K562 (cell line): ENCODE measurements at regions not wholly inside any gene's neighbourhood (a gene's known extent, or its start where the extent isn't known, plus 50 kb on each side); places are given as distances from the start of the nearest gene placed in this dataset.

ENCODE experiments used
- ATAC-seq: fragments of 200-7000 bp; cut with Tn5 transposase; 3 replicates; pipeline ENCODE4 v1.9.1; 2020; ENCODE audit warnings: moderate library complexity
- BruUV-seq: library from RNA; stranded (reverse); fragments of 400-500 nt; replicated peaks from 2 replicates; lab custom pipeline; 2021; lab: Mats Ljungman, UMichigan
- CTCF ChIA-PET: fragments of 300-600 bp; formaldehyde crosslinking; extraction: SDS; loops from one replicate; lab custom pipeline; 2021; ENCODE audit warnings: low intra/inter-chr PET ratio; lab: Yijun Ruan, JAX
- POLR2A ChIA-PET: fragments of 300-600, 350-650 bp; sonication (Branson Sonifier 250); formaldehyde crosslinking; extraction: SDS; loops from one replicate; lab custom pipeline; 2021; ENCODE audit warnings: antibody characterized with exemption, inconsistent platforms; lab: Yijun Ruan, JAX
- DNase-seq, 4 experiments: peaks; one replicate each; pipeline versions ENCODE4 v3.0.0 to v3.0.0-alpha.2; 2011 to 2018; ENCODE audit warnings: low spot score in 3 of 4, mixed read lengths in 3 of 4; ENCODE audit errors: extremely low read depth in 1 of 4
- FAIRE-seq: peaks from 2 replicates; lab custom pipeline; 2011; peaks lifted over from hg19 to GRCh38; lab: Jason Lieb, UNC
- H2AFZ ChIP-seq: 2 replicates; pipeline ENCODE4 v1.6.0; 2011; ENCODE audit warnings: low read depth, low read length, control low read depth, inconsistent platforms
- H3K27ac ChIP-seq: fragments of 200-600 bp; 3 replicates; pipeline ENCODE4 v1.8.0; 2011; ENCODE audit warnings: low read depth, mild to moderate bottlenecking, control low read depth, inconsistent platforms, low read length, moderate library complexity, mixed read lengths; ENCODE audit errors: extremely low read depth
- H3K27me3 ChIP-seq, 2 experiments: fragments of 300-600 bp in 1 of 2; 2 replicates in 1 of 2; 3 replicates in 1 of 2; pipeline versions ENCODE4 v1.6.0 to v1.8.0; 2011; ENCODE audit warnings: inconsistent platforms in 2 of 2, low read length in 2 of 2, mild to moderate bottlenecking in 1 of 2, mixed read lengths in 1 of 2, moderate library complexity in 1 of 2; ENCODE audit not compliant: control insufficient read depth in 2 of 2, insufficient read depth in 2 of 2
- H3K36me3 ChIP-seq: fragments of 300-600 bp; 3 replicates; pipeline ENCODE4 v1.8.0; 2011; ENCODE audit warnings: mild to moderate bottlenecking, low read length, inconsistent platforms; ENCODE audit not compliant: control insufficient read depth, insufficient read depth
- H3K4me1 ChIP-seq, 2 experiments: fragments of 200-600 bp in 1 of 2; replicated peaks in 1 of 2; 2 replicates in 1 of 2; 3 replicates in 1 of 2; pipeline versions ENCODE4 v1.5.1 to v1.8.0; 2011; ENCODE audit warnings: inconsistent platforms in 2 of 2, low read length in 2 of 2, mild to moderate bottlenecking in 1 of 2, mixed read lengths in 1 of 2, moderate library complexity in 1 of 2; ENCODE audit not compliant: control insufficient read depth in 2 of 2, insufficient read depth in 2 of 2
- H3K4me2 ChIP-seq: 2 replicates; pipeline ENCODE4 v1.6.1; 2011; ENCODE audit warnings: low read length, control low read depth, inconsistent platforms, mixed read lengths; ENCODE audit not compliant: insufficient read depth
- H3K4me3 ChIP-seq: fragments of 200-600 bp; sonication (generic), shearing (Covaris generic); 2 replicates; pipeline ENCODE4 v1.5.1; 2016; ENCODE audit warnings: control low read depth, inconsistent platforms
- H3K79me2 ChIP-seq: fragments of 200-600 bp; 3 replicates; pipeline ENCODE4 v1.8.0; 2011; ENCODE audit warnings: low read length, inconsistent platforms; ENCODE audit not compliant: control insufficient read depth, insufficient read depth
- H3K9ac ChIP-seq, 2 experiments: 2 replicates each; pipeline versions ENCODE4 v1.6.0 to v1.6.1; 2011; ENCODE audit warnings: low read depth in 2 of 2, low read length in 2 of 2, control low read depth in 1 of 2, inconsistent platforms in 1 of 2, mild to moderate bottlenecking in 1 of 2, mixed read lengths in 1 of 2; ENCODE audit not compliant: insufficient read depth in 1 of 2
- H3K9me1 ChIP-seq: one replicate; pipeline ENCODE4 v1.6.0; 2011; ENCODE audit warnings: inconsistent platforms, mild to moderate bottlenecking, low read length, moderate library complexity; ENCODE audit not compliant: control insufficient read depth, insufficient read depth
- H3K9me3 ChIP-seq: replicated peaks from 2 replicates; pipeline ENCODE4 v1.5.1; 2011; ENCODE audit warnings: low read depth, low read length, inconsistent platforms; ENCODE audit not compliant: control insufficient read depth, insufficient read depth
- H4K20me1 ChIP-seq: replicated peaks from 2 replicates; pipeline ENCODE4 v1.6.1; 2011; ENCODE audit warnings: low read length, inconsistent platforms, mixed read lengths; ENCODE audit not compliant: control insufficient read depth, insufficient read depth
- GABPB1 ChIP-seq: sonication (generic); formaldehyde crosslinking; IDR thresholded peaks from 2 replicates; pipeline ENCODE4 v1.8.0; 2022; ENCODE audit warnings: mild to moderate bottlenecking, missing genetic modification reagents
- HCFC1 ChIP-seq: IDR thresholded peaks from 2 replicates; pipeline ENCODE4 v1.6.1; 2012; ENCODE audit warnings: low read depth, low read length, improper control_type of control experiment
- KAT8 ChIP-seq: fragments of 450-650 bp; IDR thresholded peaks from 2 replicates; pipeline ENCODE4 v1.6.1; 2016; ENCODE audit warnings: low read depth, mild to moderate bottlenecking
- NR3C1 ChIP-seq: sonication (generic); formaldehyde crosslinking; IDR thresholded peaks from 2 replicates; pipeline ENCODE4 v1.8.1; 2022; ENCODE audit warnings: missing genetic modification reagents
- RHOXF2B ChIP-seq: fragments of 250-450 bp; sonication (Bioruptor Pico); conservative IDR thresholded peaks from 2 replicates; pipeline ENCODE4 v1.5.1; 2021
- SIN3A ChIP-seq, 2 experiments: fragments of 150-350 bp in 1 of 2; IDR thresholded peaks; 2 replicates each; pipeline ENCODE4 v1.6.1; 2011 to 2016; ENCODE audit warnings: borderline replicate concordance in 2 of 2, low read depth in 2 of 2, low read length in 2 of 2, mild to moderate bottlenecking in 2 of 2, moderate library complexity in 2 of 2; ENCODE audit not compliant: control insufficient read depth in 1 of 2
- TCFL5 ChIP-seq: fragments of 250-450 bp; sonication (Bioruptor Pico); conservative IDR thresholded peaks from 2 replicates; pipeline ENCODE4 v1.6.1; 2021; ENCODE audit warnings: mild to moderate bottlenecking, moderate library complexity, matching md5 sums
- YY1 ChIP-seq, 3 experiments: IDR thresholded peaks; 2 replicates each; pipeline ENCODE4 v1.6.1; 2011; ENCODE audit warnings: low read length in 2 of 3, mild to moderate bottlenecking in 2 of 3, moderate library complexity in 2 of 3, borderline replicate concordance in 1 of 3, control low read depth in 1 of 3, low read depth in 1 of 3; ENCODE audit not compliant: insufficient read depth in 3 of 3, insufficient replicate concordance in 2 of 3, control insufficient read depth in 1 of 3, insufficient read length in 1 of 3; ENCODE audit errors: extremely low read depth in 1 of 3
- ZNF174 ChIP-seq: fragments of 250-450 bp; sonication (Bioruptor Pico); IDR thresholded peaks from 2 replicates; pipeline ENCODE4 v1.4.0; 2020; ENCODE audit warnings: mild to moderate bottlenecking
- ZNF408 ChIP-seq: fragments of 250-450 bp; sonication (Bioruptor Pico); IDR thresholded peaks from 2 replicates; pipeline ENCODE4 v1.4.0; 2020; ENCODE audit warnings: low read depth, mild to moderate bottlenecking, moderate library complexity
- ZNF511 ChIP-seq: sonication (generic); formaldehyde crosslinking; IDR thresholded peaks from 2 replicates; pipeline ENCODE4 v1.8.0; 2022; ENCODE audit warnings: mild to moderate bottlenecking, missing genetic modification reagents
- ZNF609 ChIP-seq: sonication (generic); formaldehyde crosslinking; IDR thresholded peaks from 2 replicates; pipeline ENCODE4 v1.8.1; 2023; ENCODE audit warnings: missing genetic modification reagents, mild to moderate bottlenecking, borderline replicate concordance
- ZNF740 ChIP-seq, 3 experiments: fragments of 200-800 bp in 1 of 3; sonication (Bioruptor generic) in 1 of 3; sonication (generic) in 1 of 3; formaldehyde crosslinking in 1 of 3; IDR thresholded peaks; 2 replicates each; pipeline versions ENCODE4 v1.6.1 to v1.8.0; 2016 to 2022; ENCODE audit warnings: mild to moderate bottlenecking in 2 of 3, missing compliant biosample characterization in 2 of 3, missing genetic modification characterization in 2 of 3, missing genetic modification reagents in 1 of 3
- ZSCAN32 ChIP-seq: fragments of 450-650 bp; formaldehyde crosslinking; IDR thresholded peaks from 2 replicates; pipeline ENCODE4 v1.4.0; 2020; ENCODE audit warnings: mild to moderate bottlenecking, moderate library complexity
- WGBS: fragments of 100-300 bp; shearing (Covaris generic); methylation state at CpG from one replicate; pipeline ENCODE4 v1.1.6; 2016; ENCODE audit warnings: low coverage, mixed read lengths; ENCODE audit not compliant: insufficient coverage; ENCODE audit errors: missing lambda C conversion rate; 5-methylcytosine and 5-hydroxymethylcytosine counted together
- in situ Hi-C: fragments of 300-500 bp; cut with MboI; formaldehyde crosslinking; loops from 4 replicates; pipeline ENCODE4 v1.15.0; 2018; ENCODE audit warnings: inconsistent platforms, mixed read lengths
- intact Hi-C: fragments of 100-400 bp; cut with micrococcal nuclease; formaldehyde crosslinking; loops from 2 replicates; pipeline ENCODE4 v1.14.2; 2022

- peak in 1 of 2 experiments; percentile 75; a peak in 1 of 4 replicates for TF ChIP-seq SIN3A (IDR thresholded peaks at IDR 0.05; ENCODE audit: borderline replicate concordance in 2 of 2, control insufficient read depth in 1 of 2, low read depth in 2 of 2, low read length in 2 of 2)
- TF ChIP-seq YY1 (IDR thresholded peaks at IDR 0.05; ENCODE audit: borderline replicate concordance in 1 of 3, control insufficient read depth in 1 of 3, extremely low read depth in 1 of 3, insufficient read depth in 3 of 3, insufficient read length in 1 of 3, insufficient replicate concordance in 2 of 3, low read depth in 1 of 3, low read length in 2 of 3) = peak in 1 of 3 experiments; percentile 25
- TF ChIP-seq ZNF511 (CRISPR knock-in tag) = no peak
- no peak for TF ChIP-seq ZSCAN32 (CRISPR knock-in tag)
These were observed 101.2 kb upstream of the ATF7IP start (continued) for GRCh38 chr12:14264316-14264715.

GRCh38 chr12:14264778-14265177 lies 100.7 kb upstream of the ATF7IP start:
- no TSS peak for BruUV-seq
- DNase-seq (no peak), FAIRE-seq (no peak), ATAC-seq (no peak)
- ChIA-PET POLR2A (no interaction called here), CTCF (no interaction called here)
- Histone ChIP-seq H4K20me1 (no peaks in the 10 kb centered on the region), H2AFZ (no peak overlapping the region), H3K9me1 (no peaks in the 10 kb centered on the region), H3K36me3 (no peaks in the 10 kb centered on the region), H3K27me3 (no peaks in the 10 kb centered on the region), H3K4me3 (no peak overlapping the region), H3K27ac (no peak overlapping the region), H3K9ac (no peak overlapping the region), H3K4me2 (no peak overlapping the region), H3K4me1 (peaks cover 17 to 20% of the 10 kb centered on the region in 2 experiments), H3K79me2 (no peaks in the 10 kb centered on the region), H3K9me3 (peaks cover 18% of the 10 kb centered on the region)
- intact Hi-C loops (no loop called here), in situ Hi-C loops (no loop called here)
- 74% methylated on average over 3 of the region's 3 CpGs for WGBS
- TF ChIP-seq ZNF609 (no peak), ZNF740 (CRISPR knock-in tag; IDR thresholded peaks at IDR 0.05) (no peak), ZNF740 (tag; IDR thresholded peaks at IDR 0.05) (no peak), NR3C1 (CRISPR knock-in tag) (no peak), TCFL5 (CRISPR knock-in tag) (no peak), HCFC1 (no peak), GABPB1 (no peak), KAT8 (no peak), ZNF174 (CRISPR knock-in tag) (no peak), ZNF408 (no peak), RHOXF2B (CRISPR knock-in tag) (no peak)
